T follicular helper cell (primary cell): ENCODE measurements at regions not wholly inside any gene's neighbourhood (a gene's known extent, or its start where the extent isn't known, plus 50 kb on each side); places are given as distances from the start of the nearest gene placed in this dataset.

Source experiments
- DNase-seq: peaks from one replicate; pipeline ENCODE4 v3.0.0-alpha.2; 2020; ENCODE audit warnings: low read depth

GRCh38 chr1:56151402-56151801, 428.0 kb downstream of the PLPP3 start:
- no peak for DNase-seq

GRCh38 chr1:56150441-56151215, 428.7 kb downstream of the PLPP3 start:
- no peak for DNase-seq

GRCh38 chr1:56149761-56150160, 429.6 kb downstream of the PLPP3 start:
- no peak for DNase-seq

GRCh38 chr1:56148326-56149193, 430.8 kb downstream of the PLPP3 start:
- DNase-seq = no peak

GRCh38 chr1:56147459-56147858, 431.9 kb downstream of the PLPP3 start:
- DNase-seq = no peak

- DNase-seq = no peak
Measured at GRCh38 chr1:56147034-56147433, 432.3 kb downstream of the PLPP3 start.

- DNase-seq = no peak
Measured at GRCh38 chr1:56146449-56146848, 432.9 kb downstream of the PLPP3 start.

- DNase-seq = no peak
Measured at GRCh38 chr1:56145581-56145980, 433.8 kb downstream of the PLPP3 start.

GRCh38 chr1:56142301-56142700, 437.1 kb downstream of the PLPP3 start:
- DNase-seq = no peak

GRCh38 chr1:56139836-56140235, 439.5 kb downstream of the PLPP3 start:
- no peak for DNase-seq

- no peak for DNase-seq
Measured at GRCh38 chr1:56137521-56138505, 441.6 kb downstream of the PLPP3 start.

GRCh38 chr1:56137090-56137489, 442.3 kb downstream of the PLPP3 start:
- DNase-seq = no peak

- no peak for DNase-seq
Measured at GRCh38 chr1:56135864-56136147, 443.6 kb downstream of the PLPP3 start.

GRCh38 chr1:56135069-56135863, 444.1 kb downstream of the PLPP3 start:
- DNase-seq = no peak

GRCh38 chr1:56133522-56134472, 445.6 kb downstream of the PLPP3 start:
- no peak for DNase-seq

GRCh38 chr1:56132520-56132919, 446.8 kb downstream of the PLPP3 start:
- DNase-seq = no peak

- no peak for DNase-seq
Measured at GRCh38 chr1:56129837-56130236, 449.5 kb downstream of the PLPP3 start.

GRCh38 chr1:56125316-56125715, 454.0 kb downstream of the PLPP3 start:
- DNase-seq = no peak

GRCh38 chr1:56123826-56124225, 455.5 kb downstream of the PLPP3 start:
- DNase-seq = no peak

- no peak for DNase-seq
Measured at GRCh38 chr1:56123421-56123820, 455.9 kb downstream of the PLPP3 start.
